Neural cell (in vitro differentiated cells): ENCODE measurements at regions not wholly inside any gene's neighbourhood (a gene's known extent, or its start where the extent isn't known, plus 50 kb on each side); places are given as distances from the start of the nearest gene placed in this dataset.

ENCODE experiments used
- EP300 ChIP-seq: fragments of 450-650 bp; conservative IDR thresholded peaks from 2 replicates; pipeline ENCODE4 v1.6.1; 2014; ENCODE audit warnings: antibody characterized with exemption, mild to moderate bottlenecking, moderate library complexity; ENCODE audit not compliant: poor library complexity, severe bottlenecking
- EZH2 ChIP-seq: fragments of 200-600, 300-800 bp; shearing (Covaris generic), sonication (generic); IDR thresholded peaks from 2 replicates; pipeline ENCODE4 v1.6.1; 2014; ENCODE audit warnings: antibody characterized with exemption, low read length, borderline replicate concordance, mild to moderate bottlenecking; ENCODE audit not compliant: insufficient read depth, poor library complexity, severe bottlenecking
- MXI1 ChIP-seq: fragments of 450-650 bp; conservative IDR thresholded peaks from 2 replicates; pipeline ENCODE4 v1.6.1; 2014; ENCODE audit warnings: antibody characterized with exemption, mild to moderate bottlenecking; ENCODE audit not compliant: poor library complexity, severe bottlenecking
- POLR2AphosphoS5 ChIP-seq: IDR thresholded peaks from 2 replicates; pipeline ENCODE4 v1.6.1; 2012
- RAD21 ChIP-seq: fragments of 450-650 bp; conservative IDR thresholded peaks from 2 replicates; pipeline ENCODE4 v1.6.1; 2014; ENCODE audit warnings: antibody characterized with exemption, mild to moderate bottlenecking, moderate library complexity
- SMC3 ChIP-seq: fragments of 450-650 bp; conservative IDR thresholded peaks from 2 replicates; pipeline ENCODE4 v1.6.1; 2014; ENCODE audit warnings: antibody characterized with exemption, mild to moderate bottlenecking, moderate library complexity; ENCODE audit not compliant: poor library complexity
- TAF1 ChIP-seq: IDR thresholded peaks from 2 replicates; pipeline ENCODE4 v1.6.1; 2012; ENCODE audit warnings: low read depth
- TF ChIP-seq, protein P1 (sequence below): fragments of 450-650 bp; IDR thresholded peaks from 2 replicates; pipeline ENCODE4 v1.5.1; 2014; ENCODE audit warnings: antibody characterized with exemption, mild to moderate bottlenecking, moderate library complexity; ENCODE audit not compliant: poor library complexity, severe bottlenecking
- TF ChIP-seq, protein P2 (sequence below): IDR thresholded peaks from 2 replicates; pipeline ENCODE4 v1.6.1; 2012; ENCODE audit warnings: borderline replicate concordance

DNA sequence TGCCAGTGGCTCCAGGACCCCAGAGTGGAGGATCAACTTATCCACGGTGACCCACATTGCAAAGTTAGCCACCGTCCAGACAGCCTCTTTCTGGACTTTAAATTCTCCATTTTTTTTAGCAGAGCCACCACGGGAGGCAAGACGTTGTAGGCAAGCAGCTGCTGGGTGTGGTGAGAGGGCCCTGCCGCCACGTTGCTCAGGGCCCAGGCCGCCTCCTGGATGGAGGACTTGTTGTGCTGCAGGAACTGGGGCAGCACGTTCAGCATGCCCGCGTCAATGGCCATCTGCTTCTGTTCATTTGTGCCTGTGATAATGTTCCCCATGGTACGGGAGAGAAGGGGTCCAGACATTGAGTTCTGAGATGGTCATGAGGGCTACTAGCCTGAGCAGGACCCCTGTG is 114.3 kb upstream of the POC5 start:
- TF ChIP-seq, protein P1, sequence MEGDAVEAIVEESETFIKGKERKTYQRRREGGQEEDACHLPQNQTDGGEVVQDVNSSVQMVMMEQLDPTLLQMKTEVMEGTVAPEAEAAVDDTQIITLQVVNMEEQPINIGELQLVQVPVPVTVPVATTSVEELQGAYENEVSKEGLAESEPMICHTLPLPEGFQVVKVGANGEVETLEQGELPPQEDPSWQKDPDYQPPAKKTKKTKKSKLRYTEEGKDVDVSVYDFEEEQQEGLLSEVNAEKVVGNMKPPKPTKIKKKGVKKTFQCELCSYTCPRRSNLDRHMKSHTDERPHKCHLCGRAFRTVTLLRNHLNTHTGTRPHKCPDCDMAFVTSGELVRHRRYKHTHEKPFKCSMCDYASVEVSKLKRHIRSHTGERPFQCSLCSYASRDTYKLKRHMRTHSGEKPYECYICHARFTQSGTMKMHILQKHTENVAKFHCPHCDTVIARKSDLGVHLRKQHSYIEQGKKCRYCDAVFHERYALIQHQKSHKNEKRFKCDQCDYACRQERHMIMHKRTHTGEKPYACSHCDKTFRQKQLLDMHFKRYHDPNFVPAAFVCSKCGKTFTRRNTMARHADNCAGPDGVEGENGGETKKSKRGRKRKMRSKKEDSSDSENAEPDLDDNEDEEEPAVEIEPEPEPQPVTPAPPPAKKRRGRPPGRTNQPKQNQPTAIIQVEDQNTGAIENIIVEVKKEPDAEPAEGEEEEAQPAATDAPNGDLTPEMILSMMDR, result no peak
- TF ChIP-seq EP300 (no peak), EZH2 (no peak), RAD21 (no peak), POLR2AphosphoS5 (no peak), TAF1 (no peak), SMC3 (no peak), MXI1 (no peak)
- TF ChIP-seq, protein P2, sequence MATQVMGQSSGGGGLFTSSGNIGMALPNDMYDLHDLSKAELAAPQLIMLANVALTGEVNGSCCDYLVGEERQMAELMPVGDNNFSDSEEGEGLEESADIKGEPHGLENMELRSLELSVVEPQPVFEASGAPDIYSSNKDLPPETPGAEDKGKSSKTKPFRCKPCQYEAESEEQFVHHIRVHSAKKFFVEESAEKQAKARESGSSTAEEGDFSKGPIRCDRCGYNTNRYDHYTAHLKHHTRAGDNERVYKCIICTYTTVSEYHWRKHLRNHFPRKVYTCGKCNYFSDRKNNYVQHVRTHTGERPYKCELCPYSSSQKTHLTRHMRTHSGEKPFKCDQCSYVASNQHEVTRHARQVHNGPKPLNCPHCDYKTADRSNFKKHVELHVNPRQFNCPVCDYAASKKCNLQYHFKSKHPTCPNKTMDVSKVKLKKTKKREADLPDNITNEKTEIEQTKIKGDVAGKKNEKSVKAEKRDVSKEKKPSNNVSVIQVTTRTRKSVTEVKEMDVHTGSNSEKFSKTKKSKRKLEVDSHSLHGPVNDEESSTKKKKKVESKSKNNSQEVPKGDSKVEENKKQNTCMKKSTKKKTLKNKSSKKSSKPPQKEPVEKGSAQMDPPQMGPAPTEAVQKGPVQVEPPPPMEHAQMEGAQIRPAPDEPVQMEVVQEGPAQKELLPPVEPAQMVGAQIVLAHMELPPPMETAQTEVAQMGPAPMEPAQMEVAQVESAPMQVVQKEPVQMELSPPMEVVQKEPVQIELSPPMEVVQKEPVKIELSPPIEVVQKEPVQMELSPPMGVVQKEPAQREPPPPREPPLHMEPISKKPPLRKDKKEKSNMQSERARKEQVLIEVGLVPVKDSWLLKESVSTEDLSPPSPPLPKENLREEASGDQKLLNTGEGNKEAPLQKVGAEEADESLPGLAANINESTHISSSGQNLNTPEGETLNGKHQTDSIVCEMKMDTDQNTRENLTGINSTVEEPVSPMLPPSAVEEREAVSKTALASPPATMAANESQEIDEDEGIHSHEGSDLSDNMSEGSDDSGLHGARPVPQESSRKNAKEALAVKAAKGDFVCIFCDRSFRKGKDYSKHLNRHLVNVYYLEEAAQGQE, result no peak
